Activated CD4-positive, alpha-beta T cell treated with anti-CD3 and anti-CD28 coated beads for 48 hours (primary cell): ENCODE measurements at regions not wholly inside any gene's neighbourhood (a gene's known extent, or its start where the extent isn't known, plus 50 kb on each side); places are given as distances from the start of the nearest gene placed in this dataset.

Experiments used
- DNase-seq: peaks from one replicate; pipeline ENCODE4 v3.0.0-alpha.2; 2020

DNA sequence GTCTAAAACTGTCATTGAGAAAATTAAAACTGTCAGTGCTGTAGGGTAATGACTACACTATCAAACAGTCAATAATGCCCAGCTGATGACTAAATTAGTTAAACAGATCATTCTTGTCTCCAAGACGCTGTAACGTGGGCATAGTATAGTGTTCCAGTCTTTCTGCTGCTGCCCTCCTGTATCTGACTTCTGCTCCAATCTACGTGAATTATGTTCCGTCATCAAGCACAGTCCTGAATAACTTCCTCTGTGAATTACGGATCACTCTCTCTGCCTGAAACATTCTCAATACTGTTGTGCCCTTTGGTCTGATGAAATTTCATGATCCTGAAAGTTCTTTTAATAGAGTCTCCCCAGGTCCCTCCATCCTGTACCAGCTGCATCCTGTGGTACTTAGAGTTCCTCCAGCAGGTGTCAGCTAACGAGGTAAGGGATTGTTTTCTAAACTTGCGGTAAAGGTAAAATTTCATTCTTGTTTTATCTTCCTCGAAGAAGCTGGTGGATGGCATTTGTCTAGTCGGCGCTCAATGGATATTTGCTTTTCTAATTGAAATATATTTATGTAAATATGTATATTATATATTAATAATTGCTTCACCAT lies 393.5 kb upstream of the ADARB2 start:
- DNase-seq: no peak

DNA sequence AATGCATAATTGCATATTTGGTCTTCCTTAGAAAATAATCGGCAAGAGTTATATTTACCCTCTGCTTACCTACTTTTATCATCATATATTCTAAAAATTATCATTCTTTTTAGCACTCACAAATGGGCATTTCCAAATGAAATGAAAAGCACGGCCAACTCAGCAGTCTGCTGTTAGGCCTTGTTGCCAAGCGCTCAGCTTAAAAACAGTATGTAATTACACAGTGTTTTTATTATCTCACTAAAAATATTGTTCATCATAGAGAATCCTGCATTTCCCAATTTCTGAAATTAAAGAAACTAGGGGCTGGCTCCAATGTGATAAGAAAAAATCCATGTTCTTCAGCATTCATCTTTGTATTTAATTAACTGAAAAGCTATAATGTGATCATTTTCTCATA lies 391.7 kb upstream of the ADARB2 start:
- no peak for DNase-seq

- DNase-seq: no peak
Observed at GRCh38 chr10:2124135-2124534, 386.8 kb upstream of the ADARB2 start.

- DNase-seq: no peak
Observed at GRCh38 chr10:2122431-2123124, 385.3 kb upstream of the ADARB2 start.

DNA sequence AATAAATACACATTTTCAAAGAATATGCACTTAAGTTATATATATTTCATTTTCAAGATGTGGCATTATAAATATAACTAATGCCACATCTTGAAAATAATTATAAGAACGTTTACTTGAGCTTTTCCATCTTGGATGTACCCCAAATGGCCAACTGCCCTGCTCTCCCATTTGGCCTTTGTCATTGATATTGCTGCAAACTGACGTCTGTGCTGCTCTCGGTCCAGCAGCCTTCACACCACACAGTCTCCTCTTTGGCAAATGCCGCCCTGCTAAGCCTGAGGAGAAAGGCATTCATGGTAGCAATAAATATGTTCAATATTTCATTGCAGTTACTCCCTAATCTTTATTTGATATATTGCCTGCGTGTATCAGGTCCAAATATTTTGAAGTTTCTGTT lies 384.6 kb upstream of the ADARB2 start:
- no peak for DNase-seq

- DNase-seq: no peak
Observed at GRCh38 chr10:2121315-2121714, 384.0 kb upstream of the ADARB2 start.

DNA sequence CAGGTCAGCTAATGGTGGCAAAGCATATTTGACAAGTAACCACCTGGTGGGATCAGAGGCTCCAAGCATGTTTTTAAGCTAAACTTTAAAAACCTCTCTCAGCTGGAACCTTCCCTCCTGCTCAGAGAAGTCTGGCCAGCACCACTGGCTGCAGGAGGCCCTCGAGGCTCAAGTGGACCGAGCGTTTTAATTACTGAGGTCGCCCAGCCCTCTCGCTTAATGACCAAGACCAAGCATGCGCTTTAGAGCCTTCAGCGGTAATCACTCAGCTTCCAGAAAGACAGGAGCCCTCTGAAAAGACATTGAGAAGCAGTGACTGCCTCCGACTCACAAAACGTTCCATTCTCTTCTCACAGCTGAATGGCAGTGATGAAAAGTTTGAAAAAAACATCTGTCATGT lies 383.4 kb upstream of the ADARB2 start:
- DNase-seq: no peak

GRCh38 chr10:2119316-2119715 lies 382.0 kb upstream of the ADARB2 start:
- no peak for DNase-seq

DNA sequence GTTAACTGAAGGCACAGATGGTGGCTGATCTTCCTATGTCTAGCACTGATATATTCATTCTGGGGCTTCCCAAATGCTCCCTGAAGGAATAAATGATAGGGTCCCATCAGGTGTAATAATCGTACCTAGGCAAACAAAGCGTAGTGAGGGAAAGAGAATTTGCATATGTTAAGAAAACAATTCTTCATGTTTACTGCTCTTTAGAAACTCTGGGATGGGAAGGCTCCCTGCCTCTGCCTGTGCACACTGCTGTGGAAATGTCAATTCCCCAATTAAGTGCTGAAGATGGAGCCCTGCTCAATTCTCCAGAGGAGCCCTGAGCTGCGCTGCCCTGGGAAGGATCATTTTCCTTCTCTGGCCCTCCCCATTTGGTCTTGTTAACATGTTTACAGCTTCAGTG lies 380.9 kb upstream of the ADARB2 start:
- no peak for DNase-seq

GRCh38 chr10:2117641-2118040 lies 380.3 kb upstream of the ADARB2 start:
- DNase-seq: no peak

DNA sequence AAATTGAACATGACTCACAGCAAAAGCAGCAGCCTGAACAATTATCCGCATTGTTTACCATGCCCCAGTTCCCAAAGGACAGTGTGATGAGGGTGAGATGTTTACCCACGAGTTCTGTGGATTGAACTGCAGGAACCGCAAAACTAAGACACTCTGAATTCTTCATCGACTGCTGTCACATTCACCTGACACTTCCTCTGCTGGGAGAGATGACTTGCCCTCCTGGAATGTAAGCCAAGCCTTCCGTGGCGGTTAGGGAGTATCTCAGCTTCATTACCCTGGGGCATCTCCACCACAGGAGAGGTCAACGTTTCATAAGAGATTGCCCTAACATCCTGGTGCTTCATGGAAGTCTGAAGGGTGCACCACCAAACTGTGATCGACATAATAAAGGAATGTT lies 374.6 kb upstream of the ADARB2 start:
- no peak for DNase-seq

DNA sequence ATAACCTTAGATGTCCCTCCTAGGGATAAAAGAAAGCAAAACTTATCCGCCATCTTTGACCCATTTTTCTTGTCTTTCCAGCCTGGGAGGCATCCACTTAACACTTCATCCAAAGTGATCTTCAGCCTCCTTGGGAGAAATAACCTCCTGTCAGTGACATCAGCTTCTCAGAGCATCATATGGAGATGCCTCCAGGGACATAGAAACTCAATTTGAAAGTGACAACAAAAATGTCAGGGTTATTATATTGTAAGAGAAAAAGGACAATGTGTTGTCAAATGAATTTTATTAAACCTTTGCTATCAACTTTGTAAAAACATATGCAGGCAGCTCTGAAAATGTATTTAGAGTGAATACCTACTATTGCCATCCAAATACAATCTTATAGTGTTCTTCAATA lies 371.2 kb upstream of the ADARB2 start:
- no peak for DNase-seq

DNA sequence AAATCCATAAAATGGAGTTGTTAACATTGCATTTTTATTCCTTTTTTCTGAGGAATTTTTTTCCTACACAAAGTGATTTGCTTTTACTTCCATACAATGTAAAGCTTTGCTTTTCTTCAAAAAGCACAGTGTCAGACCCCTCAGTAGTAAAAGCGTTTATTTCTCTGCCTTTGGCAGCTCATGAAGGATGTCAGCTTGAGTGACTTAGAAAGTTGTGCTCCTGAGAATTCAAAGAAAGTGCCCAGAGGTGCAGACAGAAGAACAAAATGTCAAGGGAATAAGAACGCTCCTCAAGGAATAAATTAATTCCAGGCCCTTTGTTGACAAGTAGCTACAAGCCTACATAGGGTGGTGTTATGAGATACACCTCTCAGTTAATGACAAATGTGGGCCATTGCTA lies 369.3 kb upstream of the ADARB2 start:
- DNase-seq: no peak

DNA sequence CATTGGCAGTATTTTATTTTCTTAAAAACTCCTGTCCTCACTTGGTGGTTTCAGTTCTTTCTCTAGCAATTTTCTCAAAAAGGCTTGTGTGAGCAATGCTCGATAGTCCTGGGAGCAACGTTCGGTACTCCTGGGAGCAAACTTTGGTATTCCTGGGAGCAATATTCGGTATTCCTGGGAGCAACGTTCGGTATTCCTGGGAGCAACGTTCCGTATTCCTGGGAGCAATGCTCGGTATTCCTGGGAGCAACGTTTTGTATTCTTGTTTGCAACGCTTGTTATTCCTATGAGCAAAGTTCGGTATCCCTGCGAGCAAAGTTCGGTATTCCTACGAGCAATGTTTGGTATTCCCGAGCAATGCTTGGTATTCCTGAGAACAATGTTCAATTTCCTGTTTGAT lies 362.0 kb upstream of the ADARB2 start:
- DNase-seq: no peak

- no peak for DNase-seq
Observed at GRCh38 chr10:2097937-2098336, 360.6 kb upstream of the ADARB2 start.

DNA sequence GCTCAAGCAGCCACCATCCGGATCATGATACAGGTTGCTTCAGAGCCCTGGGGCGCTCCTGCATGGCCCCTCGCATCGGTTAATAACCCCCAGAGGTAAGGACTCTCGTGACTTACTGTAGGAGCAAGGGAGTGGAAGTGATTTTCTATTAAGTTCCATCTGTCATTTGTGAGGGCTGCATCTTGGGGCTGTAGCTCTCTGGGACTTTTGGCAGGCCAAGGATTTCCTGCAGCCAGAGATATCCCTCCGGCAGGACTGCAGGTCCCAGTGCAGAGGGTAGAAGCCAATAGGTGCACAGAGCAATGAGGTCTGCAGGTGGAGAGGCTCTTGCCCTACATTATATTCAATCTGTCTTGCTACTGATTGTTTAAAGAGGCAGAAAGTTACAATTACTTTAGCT lies 356.8 kb upstream of the ADARB2 start:
- DNase-seq: no peak

GRCh38 chr10:2083591-2083990 lies 346.3 kb upstream of the ADARB2 start:
- no peak for DNase-seq

DNA sequence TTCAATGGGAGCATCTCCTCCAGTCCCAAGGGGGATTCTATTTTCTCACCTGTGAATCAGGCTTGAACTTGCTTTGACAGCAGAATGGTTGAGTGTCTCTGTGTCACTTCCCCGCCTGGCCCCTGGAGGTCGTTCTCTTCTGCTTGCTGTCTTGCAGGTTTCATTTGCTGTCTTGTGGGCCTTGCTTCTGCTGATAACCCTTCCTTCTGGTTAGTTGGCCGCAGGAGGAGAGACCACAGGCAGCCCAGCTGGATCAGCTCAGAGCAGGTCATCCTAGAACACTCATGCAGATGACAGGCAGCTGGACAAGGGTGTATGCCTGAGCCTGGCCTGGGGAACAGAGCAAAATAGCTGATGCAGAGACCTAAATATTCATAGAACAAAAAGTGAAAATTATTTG lies 344.2 kb upstream of the ADARB2 start:
- no peak for DNase-seq

GRCh38 chr10:2079603-2080078 lies 342.3 kb upstream of the ADARB2 start:
- DNase-seq: no peak

- no peak for DNase-seq
Observed at GRCh38 chr10:2077231-2077630, 339.9 kb upstream of the ADARB2 start.

- DNase-seq: no peak
Observed at GRCh38 chr10:2076528-2076927, 339.2 kb upstream of the ADARB2 start.

GRCh38 chr10:2067015-2067414 lies 329.7 kb upstream of the ADARB2 start:
- no peak for DNase-seq

DNA sequence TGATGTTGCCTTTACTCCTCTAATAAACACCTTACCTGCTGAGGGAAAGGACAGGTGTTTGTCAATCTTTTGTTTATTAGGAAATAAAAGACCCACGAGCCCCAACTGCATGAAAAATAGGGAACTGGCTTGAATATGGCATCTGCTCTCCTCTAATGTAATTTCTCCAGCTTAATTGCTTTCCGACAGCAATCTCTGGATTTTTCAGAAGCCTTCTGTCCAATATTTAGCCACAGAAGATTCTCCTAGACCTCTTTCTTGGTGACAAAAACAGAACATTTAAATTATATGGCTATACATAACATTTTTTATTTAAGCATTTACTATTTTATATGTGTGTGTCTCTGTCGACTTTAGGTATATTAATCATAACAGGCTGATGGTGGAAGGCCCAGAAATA lies 317.4 kb upstream of the ADARB2 start:
- DNase-seq: no peak

DNA sequence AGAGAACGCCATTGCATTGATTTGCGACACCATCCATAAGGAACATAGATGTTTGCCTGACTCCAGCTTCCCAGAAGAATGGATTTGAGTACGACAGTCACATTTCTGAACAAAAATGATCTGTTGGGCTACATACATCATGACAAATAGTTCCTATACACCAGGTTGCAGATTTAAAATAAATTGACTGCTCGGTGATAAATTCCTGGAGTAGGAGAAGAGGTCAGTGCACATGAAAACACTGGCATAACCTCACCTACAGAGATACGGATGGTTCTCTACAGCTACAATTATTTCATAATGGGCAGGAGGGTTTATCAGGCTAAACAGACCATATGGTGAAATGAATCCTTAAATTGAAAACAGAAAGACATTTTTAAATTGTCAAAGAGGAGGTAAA lies 316.5 kb upstream of the ADARB2 start:
- DNase-seq: no peak

DNA sequence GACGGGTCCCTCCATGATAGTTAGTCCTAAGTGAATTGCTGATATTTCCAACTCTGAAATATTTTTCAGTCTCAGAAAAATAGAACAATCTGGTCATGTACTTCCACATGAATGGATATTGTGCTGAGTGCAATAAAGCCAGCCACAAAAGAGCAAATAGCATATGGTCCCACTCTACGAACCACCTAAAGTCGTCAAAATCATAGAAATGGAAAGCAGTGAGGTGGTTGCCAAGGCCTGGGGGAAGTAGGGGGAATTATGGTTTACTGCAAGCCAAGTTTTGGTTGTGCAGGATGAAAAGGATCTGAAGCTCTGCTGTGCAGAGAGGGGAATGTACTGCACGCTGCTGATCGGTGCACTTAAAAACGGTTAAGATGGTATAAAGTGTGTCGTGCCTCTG lies 313.8 kb upstream of the ADARB2 start:
- DNase-seq: no peak
